OCI-LY3 (cell line): ENCODE measurements at regions not wholly inside any gene's neighbourhood (a gene's known extent, or its start where the extent isn't known, plus 50 kb on each side); places are given as distances from the start of the nearest gene placed in this dataset.

Experiments used
- H2AFZ ChIP-seq: fragments of 200-600, 300-600 bp; shearing (Covaris generic); 2 replicates; pipeline ENCODE4 v1.6.0; 2014; ENCODE audit warnings: antibody characterized with exemption, low read depth, low read length
- H3K27ac ChIP-seq: fragments of 200-600, 300-600 bp; sonication (generic); 2 replicates; pipeline ENCODE4 v1.5.1; 2014; ENCODE audit warnings: mild to moderate bottlenecking, low read length, moderate library complexity, mixed read lengths
- H3K27me3 ChIP-seq: fragments of 200-600, 300-600 bp; sonication (generic); 2 replicates; pipeline ENCODE4 v1.6.1; 2014; ENCODE audit warnings: low read depth, low read length, mixed read lengths
- H3K36me3 ChIP-seq: fragments of 200-600, 300-600 bp; sonication (generic); replicated peaks from 2 replicates; pipeline ENCODE3; 2014; ENCODE audit warnings: low read depth, low read length, mixed read lengths
- H3K4me1 ChIP-seq: fragments of 300-600, 200-600 bp; sonication (generic); 2 replicates; pipeline ENCODE4 v1.6.1; 2014; ENCODE audit warnings: low read length, mixed read lengths
- H3K4me2 ChIP-seq: fragments of 200-600, 300-600 bp; sonication (generic); 2 replicates; pipeline ENCODE4 v1.6.1; 2014; ENCODE audit warnings: low read length, mixed read lengths
- H3K4me3 ChIP-seq: fragments of 300-600, 200-600 bp; sonication (generic); 2 replicates; pipeline ENCODE4 v1.5.1; 2014; ENCODE audit warnings: antibody characterized with exemption, mild to moderate bottlenecking, low read length, moderate library complexity
- H3K79me2 ChIP-seq: fragments of 300-600, 200-600 bp; shearing (Covaris generic); 2 replicates; pipeline ENCODE4 v1.6.1; 2014; ENCODE audit warnings: mild to moderate bottlenecking, low read length, mixed read lengths
- H3K9ac ChIP-seq: fragments of 300-600, 200-600 bp; shearing (Covaris generic); 2 replicates; pipeline ENCODE4 v1.6.0; 2014; ENCODE audit warnings: mild to moderate bottlenecking, low read length, moderate library complexity
- H3K9me3 ChIP-seq: fragments of 200-600, 300-600 bp; shearing (Covaris generic); 2 replicates; pipeline ENCODE4 v1.6.1; 2014; ENCODE audit warnings: low read length, mixed read lengths; ENCODE audit not compliant: insufficient read depth
- H4K20me1 ChIP-seq: fragments of 200-600, 300-600 bp; sonication (generic); 2 replicates; pipeline ENCODE4 v1.6.1; 2016; ENCODE audit warnings: low read length, mixed read lengths; ENCODE audit not compliant: insufficient read depth
- CTCF ChIP-seq: fragments of 200-600, 300-600 bp; sonication (generic); IDR thresholded peaks from 2 replicates; pipeline ENCODE4 v1.5.1; 2014; ENCODE audit warnings: antibody characterized with exemption, low read length, low read depth
- EZH2phosphoT487 ChIP-seq: fragments of 200-600 bp; shearing (Covaris generic); IDR thresholded peaks from 2 replicates; pipeline ENCODE4 v1.6.1; 2018; ENCODE audit warnings: antibody characterized with exemption, mixed run types, low read depth

- Histone ChIP-seq H2AFZ (no peak overlapping the region), H4K20me1 (no peaks in the 10 kb centered on the region), H3K27me3 (peaks cover 50% of the 10 kb centered on the region), H3K27ac (no peak overlapping the region), H3K4me3 (no peak overlapping the region), H3K9ac (no peak overlapping the region), H3K36me3 (no peaks in the 10 kb centered on the region), H3K4me2 (no peak overlapping the region), H3K4me1 (peaks cover 28% of the 10 kb centered on the region), H3K79me2 (no peaks in the 10 kb centered on the region), H3K9me3 (no peaks in the 10 kb centered on the region)
- TF ChIP-seq EZH2phosphoT487 (no peak), CTCF (no peak)
Measured at GRCh38 chr3:61352306-61352705, 101.1 kb upstream of the FHIT start.

- H3K27me3 ChIP-seq, result peaks cover 46% of the 10 kb centered on the region
- no peaks in the 10 kb centered on the region for H3K79me2 ChIP-seq
- H2AFZ ChIP-seq, result no peak overlapping the region
- H3K9ac ChIP-seq, result no peak overlapping the region
- H4K20me1 ChIP-seq, result no peaks in the 10 kb centered on the region
- H3K4me2 ChIP-seq, result no peak overlapping the region
- TF ChIP-seq EZH2phosphoT487, result no peak
- TF ChIP-seq CTCF, result no peak
- H3K27ac ChIP-seq, result no peak overlapping the region
- no peaks in the 10 kb centered on the region for H3K9me3 ChIP-seq
- H3K36me3 ChIP-seq, result no peaks in the 10 kb centered on the region
- H3K4me1 ChIP-seq, result peaks cover 39% of the 10 kb centered on the region
- H3K4me3 ChIP-seq, result no peak overlapping the region
Measured at GRCh38 chr3:61353382-61353781, 102.1 kb upstream of the FHIT start.

- peaks cover 50% of the 10 kb centered on the region for H3K4me1 ChIP-seq
- no peak overlapping the region for H3K27ac ChIP-seq
- no peak overlapping the region for H2AFZ ChIP-seq
- no peaks in the 10 kb centered on the region for H3K9me3 ChIP-seq
- TF ChIP-seq CTCF (no peak), EZH2phosphoT487 (no peak)
- no peak overlapping the region for H3K4me3 ChIP-seq
- peak overlapping the region; percentile 24 for H3K4me2 ChIP-seq
- no peaks in the 10 kb centered on the region for H4K20me1 ChIP-seq
- H3K36me3 ChIP-seq, result no peaks in the 10 kb centered on the region
- no peaks in the 10 kb centered on the region for H3K79me2 ChIP-seq
- no peak overlapping the region for H3K9ac ChIP-seq
- peaks cover 34% of the 10 kb centered on the region for H3K27me3 ChIP-seq
Measured at GRCh38 chr3:61354604-61355003, 103.4 kb upstream of the FHIT start.

GRCh38 chr3:61356685-61357084 is 105.4 kb upstream of the FHIT start:
- H4K20me1 ChIP-seq, result no peaks in the 10 kb centered on the region
- H3K36me3 ChIP-seq, result no peaks in the 10 kb centered on the region
- no peak overlapping the region for H3K4me3 ChIP-seq
- H3K27me3 ChIP-seq, result peaks cover 34% of the 10 kb centered on the region
- no peaks in the 10 kb centered on the region for H3K79me2 ChIP-seq
- H3K4me2 ChIP-seq, result no peak overlapping the region
- no peak overlapping the region for H3K27ac ChIP-seq
- no peak overlapping the region for H2AFZ ChIP-seq
- peaks cover 56% of the 10 kb centered on the region for H3K4me1 ChIP-seq
- no peak for TF ChIP-seq CTCF
- TF ChIP-seq EZH2phosphoT487, result no peak
- H3K9ac ChIP-seq, result no peak overlapping the region
- H3K9me3 ChIP-seq, result no peaks in the 10 kb centered on the region
